ENCODE measurements at regions not wholly inside any gene's neighbourhood (a gene's known extent, or its start where the extent isn't known, plus 50 kb on each side); places are given as distances from the start of the nearest gene placed in this dataset.

GRCh38 chr10:9848981-9849380 lies 1168.7 kb upstream of the CELF2 start:
- WGBS (ENCODE audit: missing lambda C conversion rate), result 7% methylated on average over 2 of the region's 2 CpGs
- ATAC-seq (no peak), FAIRE-seq (no peak), DNase-seq (ENCODE audit: low read depth in 1 of 2, low spot score in 1 of 2) (no peak)
- no peak for TF ChIP-seq SMC3 (IDR thresholded peaks at IDR 0.05)
- TF ChIP-seq USF2 (IDR thresholded peaks at IDR 0.05), result no peak
- no peak for TF ChIP-seq NR3C1 (IDR thresholded peaks at IDR 0.05)
- TF ChIP-seq RCOR1 (IDR thresholded peaks at IDR 0.05; ENCODE audit: low read depth, low read length), result no peak
- TF ChIP-seq CBX2 (IDR thresholded peaks at IDR 0.05; ENCODE audit: borderline replicate concordance, low read depth), result no peak
- TF ChIP-seq ZC3H11A (IDR thresholded peaks at IDR 0.05), result no peak
- no peak for TF ChIP-seq NPAS2 (CRISPR knock-in tag; IDR thresholded peaks at IDR 0.05; ENCODE audit: borderline replicate concordance)
- TF ChIP-seq RARB (CRISPR knock-in tag; IDR thresholded peaks at IDR 0.05), result no peak
- TF ChIP-seq HOXB5 (CRISPR knock-in tag; IDR thresholded peaks at IDR 0.05), result no peak
- TF ChIP-seq HDAC2 (IDR thresholded peaks at IDR 0.05), result no peak
- TF ChIP-seq, protein P1, sequence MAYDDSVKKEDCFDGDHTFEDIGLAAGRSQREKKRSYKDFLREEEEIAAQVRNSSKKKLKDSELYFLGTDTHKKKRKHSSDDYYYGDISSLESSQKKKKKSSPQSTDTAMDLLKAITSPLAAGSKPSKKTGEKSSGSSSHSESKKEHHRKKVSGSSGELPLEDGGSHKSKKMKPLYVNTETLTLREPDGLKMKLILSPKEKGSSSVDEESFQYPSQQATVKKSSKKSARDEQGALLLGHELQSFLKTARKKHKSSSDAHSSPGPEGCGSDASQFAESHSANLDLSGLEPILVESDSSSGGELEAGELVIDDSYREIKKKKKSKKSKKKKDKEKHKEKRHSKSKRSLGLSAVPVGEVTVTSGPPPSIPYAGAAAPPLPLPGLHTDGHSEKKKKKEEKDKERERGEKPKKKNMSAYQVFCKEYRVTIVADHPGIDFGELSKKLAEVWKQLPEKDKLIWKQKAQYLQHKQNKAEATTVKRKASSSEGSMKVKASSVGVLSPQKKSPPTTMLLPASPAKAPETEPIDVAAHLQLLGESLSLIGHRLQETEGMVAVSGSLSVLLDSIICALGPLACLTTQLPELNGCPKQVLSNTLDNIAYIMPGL (CRISPR knock-in tag; IDR thresholded peaks at IDR 0.05; ENCODE audit: borderline replicate concordance), result no peak
- TF ChIP-seq ESRRA (IDR thresholded peaks at IDR 0.05; ENCODE audit: borderline replicate concordance, low read length), result no peak
- TF ChIP-seq SREBF2 (IDR thresholded peaks at IDR 0.05), result no peak
- no peak for TF ChIP-seq PHF8 (IDR thresholded peaks at IDR 0.05; ENCODE audit: borderline replicate concordance, low read depth)
- TF ChIP-seq RAD21 (conservative IDR thresholded peaks at IDR 0.05 in 1 of 2, IDR thresholded peaks at IDR 0.05 in 1 of 2), result no peak
- POLR2A ChIA-PET, result no interaction called here
- H3K4me3 ChIP-seq, result no peak overlapping the region
- no peak overlapping the region for H3K4me2 ChIP-seq
- CTCF ChIA-PET, result no interaction called here
- H3K4me1 ChIP-seq, result no peaks in the 10 kb centered on the region
- no peak overlapping the region for H3K27ac ChIP-seq
- H3K9me3 ChIP-seq, result peaks cover 3% of the 10 kb centered on the region; the same call in 1 of the 3 replicates

DNA sequence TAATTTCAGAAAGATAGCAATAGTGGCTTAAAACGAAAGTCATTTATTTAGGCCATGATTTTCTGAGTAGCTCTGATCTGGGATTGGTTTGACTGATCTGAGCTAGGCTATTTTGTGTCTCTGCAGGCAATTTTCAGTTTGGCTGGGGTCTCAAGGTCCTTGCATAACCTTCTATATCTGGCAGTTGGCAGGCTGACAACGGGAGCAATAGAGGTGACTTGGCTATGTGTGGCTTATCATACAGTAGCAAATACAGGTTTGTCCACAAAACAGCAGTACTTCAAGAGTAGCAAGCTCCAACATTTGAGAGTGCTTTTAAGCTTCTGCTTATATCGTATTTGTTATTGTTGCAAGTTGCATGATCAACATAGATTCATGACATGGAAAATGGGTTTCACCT lies 1167.3 kb upstream of the CELF2 start:
- Histone ChIP-seq H3K4me1 (no peaks in the 10 kb centered on the region), H3K4me2 (no peak overlapping the region), H3K4me3 (no peak overlapping the region), H3K9me3 (peaks cover 3% of the 10 kb centered on the region; the same call in 1 of the 3 replicates), H3K27ac (no peak overlapping the region)
- CTCF ChIA-PET, result no interaction called here
- 0% methylated on average over 3 of the region's 3 CpGs for WGBS (ENCODE audit: missing lambda C conversion rate)
- ATAC-seq, result no peak
- FAIRE-seq, result no peak
- no peak for TF ChIP-seq EHMT2 (IDR thresholded peaks at IDR 0.05; ENCODE audit: low read depth)
- no peak for TF ChIP-seq MAFK (IDR thresholded peaks at IDR 0.05; ENCODE audit: partially characterized antibody)
- TF ChIP-seq RARB (CRISPR knock-in tag; IDR thresholded peaks at IDR 0.05), result no peak
- TF ChIP-seq NFE2L2 (conservative IDR thresholded peaks at IDR 0.05; ENCODE audit: low read length), result no peak
- TF ChIP-seq KDM1A (IDR thresholded peaks at IDR 0.05; ENCODE audit: low read depth), result no peak
- TF ChIP-seq CEBPB (IDR thresholded peaks at IDR 0.05), result no peak
- TF ChIP-seq RNF2 (IDR thresholded peaks at IDR 0.05; ENCODE audit: borderline replicate concordance, low read depth), result no peak
- no peak for TF ChIP-seq ZC3H11A (IDR thresholded peaks at IDR 0.05)
- no peak for TF ChIP-seq NPAS2 (CRISPR knock-in tag; IDR thresholded peaks at IDR 0.05; ENCODE audit: borderline replicate concordance)
- TF ChIP-seq ZNF302 (CRISPR knock-in tag; IDR thresholded peaks at IDR 0.05), result no peak
- TF ChIP-seq EP300 (IDR thresholded peaks at IDR 0.05), result no peak
- no peak for TF ChIP-seq CHD4 (IDR thresholded peaks at IDR 0.05; ENCODE audit: borderline replicate concordance)
- POLR2A ChIA-PET, result no interaction called here
- DNase-seq (ENCODE audit: low read depth in 1 of 2, low spot score in 1 of 2), result no peak

GRCh38 chr10:9851808-9852207 lies 1165.9 kb upstream of the CELF2 start:
- FAIRE-seq, result no peak
- DNase-seq (ENCODE audit: low read depth in 1 of 2, low spot score in 1 of 2), result no peak
- TF ChIP-seq EHF (CRISPR knock-in tag; IDR thresholded peaks at IDR 0.05) (no peak), TFCP2L1 (CRISPR knock-in tag; IDR thresholded peaks at IDR 0.05) (no peak), CHD2 (IDR thresholded peaks at IDR 0.05; ENCODE audit: low read length, partially characterized antibody) (no peak), FOSB (CRISPR knock-in tag; IDR thresholded peaks at IDR 0.05) (no peak), MAZ (IDR thresholded peaks at IDR 0.05; ENCODE audit: borderline replicate concordance, low read depth, low read length) (no peak), EHMT2 (IDR thresholded peaks at IDR 0.05; ENCODE audit: low read depth) (no peak), PBX3 (IDR thresholded peaks at IDR 0.05) (no peak), BCL3 (IDR thresholded peaks at IDR 0.05) (no peak), NPAS2 (CRISPR knock-in tag; IDR thresholded peaks at IDR 0.05; ENCODE audit: borderline replicate concordance) (no peak)
- TF ChIP-seq, protein P2, sequence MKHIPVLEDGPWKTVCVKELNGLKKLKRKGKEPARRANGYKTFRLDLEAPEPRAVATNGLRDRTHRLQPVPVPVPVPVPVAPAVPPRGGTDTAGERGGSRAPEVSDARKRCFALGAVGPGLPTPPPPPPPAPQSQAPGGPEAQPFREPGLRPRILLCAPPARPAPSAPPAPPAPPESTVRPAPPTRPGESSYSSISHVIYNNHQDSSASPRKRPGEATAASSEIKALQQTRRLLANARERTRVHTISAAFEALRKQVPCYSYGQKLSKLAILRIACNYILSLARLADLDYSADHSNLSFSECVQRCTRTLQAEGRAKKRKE (CRISPR knock-in tag; IDR thresholded peaks at IDR 0.05; ENCODE audit: low read depth), result no peak

More at GRCh38 chr10:9851808-9852207, 1165.9 kb upstream of the CELF2 start:
- Histone ChIP-seq H3K4me1 (no peaks in the 10 kb centered on the region), H3K9me3 (peaks cover 3% of the 10 kb centered on the region; the same call in 1 of the 3 replicates), H3K4me2 (no peak overlapping the region), H3K4me3 (no peak overlapping the region), H3K27ac (no peak overlapping the region)
- ATAC-seq, result no peak
- POLR2A ChIA-PET, result no interaction called here
- CTCF ChIA-PET, result interaction anchor here (1.6 kb wide), 1 partner anchor 12 kb away, joined by 3 read pairs; no protein-coding TSS in a partner anchor
